DND-41 (cell line): ENCODE measurements at regions not wholly inside any gene's neighbourhood (a gene's known extent, or its start where the extent isn't known, plus 50 kb on each side); places are given as distances from the start of the nearest gene placed in this dataset.

Experiments
- ATAC-seq: fragments of 200-7000 bp; cut with Tn5 transposase; 3 replicates; pipeline ENCODE4 v1.9.1; 2021; ENCODE audit warnings: low read depth; ENCODE audit not compliant: insufficient read depth
- DNase-seq: peaks from one replicate; pipeline ENCODE4 v3.0.0-alpha.2; 2020
- H2AFZ ChIP-seq: 2 replicates; pipeline ENCODE4 v1.6.0; 2012; ENCODE audit warnings: low read depth, low read length
- H3K27ac ChIP-seq: 2 replicates; pipeline ENCODE4 v1.5.1; 2012; ENCODE audit warnings: low read length, inconsistent platforms
- H3K27me3 ChIP-seq: fragments of 200-600 bp; sonication (generic); 2 replicates; pipeline ENCODE4 v1.6.0; 2012; ENCODE audit warnings: low read length, mild to moderate bottlenecking, inconsistent platforms; ENCODE audit not compliant: insufficient read depth, poor library complexity
- H3K36me3 ChIP-seq: 2 replicates; pipeline ENCODE4 v1.5.1; 2012; ENCODE audit warnings: low read length, inconsistent platforms; ENCODE audit not compliant: insufficient read depth
- H3K4me1 ChIP-seq: 2 replicates; pipeline ENCODE4 v1.5.1; 2012; ENCODE audit warnings: mild to moderate bottlenecking, low read length; ENCODE audit not compliant: insufficient read depth
- H3K4me2 ChIP-seq: 2 replicates; pipeline ENCODE4 v1.6.0; 2012; ENCODE audit warnings: mild to moderate bottlenecking, moderate library complexity, low read length, inconsistent platforms; ENCODE audit not compliant: insufficient read depth
- H3K4me3 ChIP-seq, 2 experiments: fragments of 200-600 bp in 1 of 2; shearing (Covaris generic) in 1 of 2; 2 replicates each; pipeline ENCODE4 v1.5.1; 2012 to 2016; ENCODE audit warnings: inconsistent platforms in 2 of 2, low read length in 2 of 2, mild to moderate bottlenecking in 2 of 2, low read depth in 1 of 2, moderate library complexity in 1 of 2
- H3K79me2 ChIP-seq: 2 replicates; pipeline ENCODE4 v1.6.0; 2012; ENCODE audit warnings: low read length, inconsistent platforms; ENCODE audit not compliant: insufficient read depth
- H3K9ac ChIP-seq: 2 replicates; pipeline ENCODE4 v1.6.0; 2012; ENCODE audit warnings: low read depth, mild to moderate bottlenecking, inconsistent platforms, low read length, moderate library complexity
- H3K9me3 ChIP-seq: 2 replicates; pipeline ENCODE4 v1.5.1; 2012; ENCODE audit warnings: low read length, moderate library complexity, mild to moderate bottlenecking, inconsistent platforms; ENCODE audit not compliant: insufficient read depth, severe bottlenecking
- H4K20me1 ChIP-seq: 2 replicates; pipeline ENCODE4 v1.6.0; 2012; ENCODE audit warnings: low read length; ENCODE audit not compliant: insufficient read depth
- CTCF ChIP-seq: IDR thresholded peaks from 2 replicates; pipeline ENCODE4 v1.5.1; 2012; ENCODE audit warnings: borderline replicate concordance, low read length, moderate library complexity, mild to moderate bottlenecking; ENCODE audit not compliant: poor library complexity, severe bottlenecking; ENCODE audit errors: extremely low read depth
- EZH2 ChIP-seq: IDR thresholded peaks from 3 replicates; pipeline ENCODE4 v1.6.1; 2012; ENCODE audit warnings: borderline replicate concordance, low read depth, mild to moderate bottlenecking, moderate library complexity, low read length, inconsistent platforms; ENCODE audit not compliant: severe bottlenecking

- no peaks in the 10 kb centered on the region for H3K36me3 ChIP-seq
- H2AFZ ChIP-seq, result no peak overlapping the region
These were observed 1157.3 kb downstream of the SORCS3 start for GRCh38 chr10:105798328-105798889.

GRCh38 chr10:105797234-105797890 is 1156.3 kb downstream of the SORCS3 start:
- no peak overlapping the region for H3K9ac ChIP-seq
- no peaks in the 10 kb centered on the region for H3K27me3 ChIP-seq
- H3K4me3 ChIP-seq, result no peak overlapping the region
- no peaks in the 10 kb centered on the region for H4K20me1 ChIP-seq
- TF ChIP-seq CTCF (peak; percentile 72), EZH2 (no peak)
- H3K36me3 ChIP-seq, result no peaks in the 10 kb centered on the region
- DNase-seq (no peak), ATAC-seq (0 out of 3 replicates have a peak, but pooled peaks have one; percentile 55)
- H3K27ac ChIP-seq, result no peak overlapping the region
- no peak overlapping the region for H2AFZ ChIP-seq
- no peaks in the 10 kb centered on the region for H3K79me2 ChIP-seq
- H3K4me2 ChIP-seq, result no peak overlapping the region
- no peaks in the 10 kb centered on the region for H3K4me1 ChIP-seq
- no peaks in the 10 kb centered on the region for H3K9me3 ChIP-seq

More at GRCh38 chr10:105798328-105798889, 1157.3 kb downstream of the SORCS3 start:
- Histone ChIP-seq H3K4me3 (no peak overlapping the region), H3K4me2 (no peak overlapping the region), H4K20me1 (no peaks in the 10 kb centered on the region), H3K9me3 (no peaks in the 10 kb centered on the region), H3K4me1 (no peaks in the 10 kb centered on the region), H3K27ac (no peak overlapping the region), H3K27me3 (no peaks in the 10 kb centered on the region), H3K79me2 (no peaks in the 10 kb centered on the region), H3K9ac (no peak overlapping the region)
- TF ChIP-seq EZH2 (no peak), CTCF (no peak)
- DNase-seq (no peak), ATAC-seq (no peak)

- ATAC-seq (no peak), DNase-seq (no peak)
- Histone ChIP-seq H3K4me3 (no peak overlapping the region), H3K4me1 (no peaks in the 10 kb centered on the region), H3K27me3 (no peaks in the 10 kb centered on the region), H3K27ac (no peak overlapping the region), H2AFZ (no peak overlapping the region), H3K4me2 (no peak overlapping the region), H3K9ac (no peak overlapping the region), H3K79me2 (no peaks in the 10 kb centered on the region), H3K36me3 (no peaks in the 10 kb centered on the region), H4K20me1 (no peaks in the 10 kb centered on the region), H3K9me3 (no peaks in the 10 kb centered on the region)
- TF ChIP-seq CTCF (no peak), EZH2 (no peak)
These were observed 1152.0 kb downstream of the SORCS3 start for GRCh38 chr10:105793071-105793470.
